Kidney (tissue), 13 donors: ENCODE measurements at regions not wholly inside any gene's neighbourhood (a gene's known extent, or its start where the extent isn't known, plus 50 kb on each side); places are given as distances from the start of the nearest gene placed in this dataset.

ENCODE experiments used
- DNase-seq, 5 donors: peaks; one replicate each; pipeline ENCODE4 v3.0.0-alpha.2; 2013 to 2020
- FAIRE-seq: peaks from 2 replicates; lab custom pipeline; 2012; peaks lifted over from hg19 to GRCh38; lab: Jason Lieb, UNC
- H3K27ac ChIP-seq, 2 donors: one replicate each; pipeline ENCODE4 v1.7.0; 2013; ENCODE audit warnings: low read depth in 2 of 2, low read length in 2 of 2, inconsistent platforms in 1 of 2
- H3K27me3 ChIP-seq: one replicate; pipeline ENCODE4 v1.7.1; 2013; ENCODE audit warnings: low read length, inconsistent platforms; ENCODE audit not compliant: control insufficient read depth, insufficient read depth
- H3K36me3 ChIP-seq, 3 donors: one replicate each; pipeline versions ENCODE4 v1.7.0 to v1.7.1; 2013; ENCODE audit warnings: low read length in 3 of 3, control low read depth in 1 of 3, inconsistent platforms in 1 of 3; ENCODE audit not compliant: insufficient read depth in 3 of 3, control insufficient read depth in 2 of 3
- H3K4me1 ChIP-seq, 3 donors: one replicate each; pipeline versions ENCODE4 v1.7.0 to v1.7.1; 2013; ENCODE audit warnings: low read length in 3 of 3, inconsistent platforms in 1 of 3, low read depth in 1 of 3; ENCODE audit not compliant: control insufficient read depth in 2 of 3, insufficient read depth in 2 of 3
- H3K4me3 ChIP-seq, 3 donors: one replicate each; pipeline versions ENCODE4 v1.7.0 to v1.8.1; 2013; ENCODE audit warnings: low read length in 3 of 3, control low read depth in 1 of 3, inconsistent platforms in 1 of 3
- H3K9ac ChIP-seq, 3 donors: one replicate each; pipeline versions ENCODE4 v1.7.0 to v1.7.1; 2013; ENCODE audit warnings: low read length in 3 of 3, control low read depth in 1 of 3, inconsistent platforms in 1 of 3
- H3K9me3 ChIP-seq, 3 donors: one replicate each; pipeline versions ENCODE4 v1.7.0 to v1.7.1; 2013; ENCODE audit warnings: low read length in 3 of 3, control low read depth in 1 of 3, inconsistent platforms in 1 of 3; ENCODE audit not compliant: control insufficient read depth in 2 of 3, insufficient read depth in 1 of 3
- intact Hi-C: fragments of 100-400 bp; cut with DNase I; formaldehyde crosslinking; loops from one replicate; pipeline ENCODE4 v1.11.1; 2022
- TF ChIP-seq, protein P1 (sequence below): IDR thresholded peaks from 3 replicates; pipeline ENCODE4 v1.5.1; 2012; ENCODE audit warnings: mild to moderate bottlenecking, moderate library complexity, borderline replicate concordance; ENCODE audit not compliant: insufficient read depth; ENCODE audit errors: extremely low read depth
- donor health status: control.
- donor health status: control.
- donor health status: control.
- donor health status: control.
- donor health status: control.
- donor health status: DM: yes; HTN: yes; CAD: no.
- donor health status: Normal renal cell carcinoma (clear cell type).

DNA sequence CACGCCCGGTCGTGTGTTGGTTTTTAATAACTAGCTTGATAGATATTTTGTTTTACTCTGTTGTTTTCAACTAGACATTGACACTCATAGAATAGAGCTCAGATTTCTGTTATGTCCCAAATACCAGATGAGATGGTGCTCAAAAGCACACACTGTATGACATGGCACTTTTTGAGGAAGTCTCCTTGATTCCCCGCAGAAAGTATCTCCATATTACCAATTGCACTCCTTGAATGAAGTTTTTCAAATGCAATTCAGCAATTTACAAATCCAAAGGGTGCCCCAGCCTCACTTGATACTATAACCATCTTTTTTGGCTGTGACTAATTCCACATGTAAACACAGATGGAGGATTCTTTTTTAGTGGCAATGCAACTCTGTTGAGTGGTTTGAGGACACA is 92.0 kb upstream of the IGF1R start:
- FAIRE-seq, result no peak

DNA sequence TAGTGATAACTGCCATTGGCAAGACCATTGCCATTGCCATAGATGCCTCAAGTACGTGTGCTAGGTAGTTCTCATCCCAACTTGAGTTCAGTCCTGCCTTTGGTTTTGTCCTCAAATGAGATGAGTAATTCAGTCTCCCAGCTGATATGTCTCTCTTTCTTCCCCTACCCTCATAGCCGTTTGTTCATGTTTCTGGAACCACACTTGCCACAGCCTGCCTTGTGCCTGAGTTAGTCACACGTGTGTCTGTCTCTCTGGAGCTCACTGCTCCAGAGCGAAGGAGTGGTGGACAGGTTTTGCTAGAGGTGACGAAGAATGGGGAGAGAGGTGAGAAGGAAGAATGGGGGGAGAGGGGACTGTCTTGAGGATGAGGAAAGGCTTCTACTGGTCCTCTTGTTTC is 88.0 kb upstream of the IGF1R start:
- H3K4me3 ChIP-seq, result no peak overlapping the region
- intact Hi-C loops, result no loop called here
- TF ChIP-seq, protein P1, sequence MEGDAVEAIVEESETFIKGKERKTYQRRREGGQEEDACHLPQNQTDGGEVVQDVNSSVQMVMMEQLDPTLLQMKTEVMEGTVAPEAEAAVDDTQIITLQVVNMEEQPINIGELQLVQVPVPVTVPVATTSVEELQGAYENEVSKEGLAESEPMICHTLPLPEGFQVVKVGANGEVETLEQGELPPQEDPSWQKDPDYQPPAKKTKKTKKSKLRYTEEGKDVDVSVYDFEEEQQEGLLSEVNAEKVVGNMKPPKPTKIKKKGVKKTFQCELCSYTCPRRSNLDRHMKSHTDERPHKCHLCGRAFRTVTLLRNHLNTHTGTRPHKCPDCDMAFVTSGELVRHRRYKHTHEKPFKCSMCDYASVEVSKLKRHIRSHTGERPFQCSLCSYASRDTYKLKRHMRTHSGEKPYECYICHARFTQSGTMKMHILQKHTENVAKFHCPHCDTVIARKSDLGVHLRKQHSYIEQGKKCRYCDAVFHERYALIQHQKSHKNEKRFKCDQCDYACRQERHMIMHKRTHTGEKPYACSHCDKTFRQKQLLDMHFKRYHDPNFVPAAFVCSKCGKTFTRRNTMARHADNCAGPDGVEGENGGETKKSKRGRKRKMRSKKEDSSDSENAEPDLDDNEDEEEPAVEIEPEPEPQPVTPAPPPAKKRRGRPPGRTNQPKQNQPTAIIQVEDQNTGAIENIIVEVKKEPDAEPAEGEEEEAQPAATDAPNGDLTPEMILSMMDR, result no peak
- no peaks in the 10 kb centered on the region for H3K27me3 ChIP-seq
- no peak for DNase-seq
- no peaks in the 10 kb centered on the region for H3K36me3 ChIP-seq
- H3K4me1 ChIP-seq, result no peaks in the 10 kb centered on the region
- H3K27ac ChIP-seq, result no peak overlapping the region
- no peaks in the 10 kb centered on the region for H3K9me3 ChIP-seq
- FAIRE-seq, result no peak
- H3K9ac ChIP-seq, result no peak overlapping the region

More for the DNA sequence above, 92.0 kb upstream of the IGF1R start:
- Histone ChIP-seq H3K4me1 (no peaks in the 10 kb centered on the region), H3K27me3 (no peaks in the 10 kb centered on the region), H3K36me3 (no peaks in the 10 kb centered on the region), H3K9ac (no peak overlapping the region), H3K27ac (no peak overlapping the region), H3K4me3 (no peak overlapping the region), H3K9me3 (no peaks in the 10 kb centered on the region)
- intact Hi-C loops, result no loop called here
- TF ChIP-seq, protein P1, result no peak
- no peak for DNase-seq

DNA sequence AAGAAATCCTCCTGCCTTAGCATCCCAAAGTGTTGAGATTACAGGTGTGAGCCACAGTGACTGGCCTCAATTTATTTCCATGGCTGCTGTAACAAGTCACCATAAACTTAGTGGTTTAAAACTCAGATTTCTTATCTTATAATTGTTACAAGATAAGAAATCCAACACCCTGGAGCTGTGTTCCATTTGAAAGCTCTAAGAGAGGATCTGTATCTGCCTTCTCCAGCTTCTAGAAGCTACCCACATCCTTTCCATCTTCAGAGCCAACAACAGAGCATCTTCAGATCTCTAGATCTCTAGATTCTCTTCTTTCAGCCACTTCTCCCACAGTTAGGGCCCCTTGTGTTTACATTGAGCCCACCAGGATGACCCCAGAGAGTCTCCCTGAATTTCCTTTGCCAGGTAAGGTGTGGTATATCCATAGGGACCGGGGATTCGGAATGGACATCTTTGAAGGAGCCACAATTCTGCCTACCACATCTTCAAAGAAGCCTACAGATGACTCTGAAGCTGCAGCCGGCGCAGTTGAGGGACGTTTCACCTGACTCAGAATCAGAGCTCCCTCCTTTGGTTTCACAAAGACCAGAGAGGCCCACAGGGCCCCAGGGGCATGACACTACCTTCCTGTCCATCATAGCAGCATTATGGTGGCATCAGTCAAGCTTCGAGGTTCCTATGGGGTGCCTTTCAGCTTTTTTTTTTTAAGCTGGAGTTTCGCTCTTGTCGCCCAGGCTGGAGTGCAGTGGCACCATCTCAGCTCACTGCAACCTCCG is 87.0 kb upstream of the IGF1R start:
- TF ChIP-seq, protein P1, result no peak
- H3K27me3 ChIP-seq, result no peaks in the 10 kb centered on the region
- no peak overlapping the region for H3K4me3 ChIP-seq
- H3K9ac ChIP-seq, result no peak overlapping the region
- no peak overlapping the region for H3K27ac ChIP-seq
- intact Hi-C loops, result no loop called here
- no peaks in the 10 kb centered on the region for H3K4me1 ChIP-seq
- H3K9me3 ChIP-seq, result no peaks in the 10 kb centered on the region
- H3K36me3 ChIP-seq, result no peaks in the 10 kb centered on the region
- no peak for DNase-seq
- no peak for FAIRE-seq
